Fibroblast of skin of left quadriceps (primary cell): ENCODE measurements at regions not wholly inside any gene's neighbourhood (a gene's known extent, or its start where the extent isn't known, plus 50 kb on each side); places are given as distances from the start of the nearest gene placed in this dataset.
"Not testable (repeated sequence)": the region's sequence is repeated elsewhere in the genome, so short reads cannot be mapped to it uniquely, and the experiment has no call there.

ENCODE experiments used
- DNase-seq, 2 experiments: peaks; one replicate each; pipeline ENCODE4 v3.0.0-alpha.2; 2013; ENCODE audit warnings: low read depth in 2 of 2

- DNase-seq: no peak
Observed at GRCh38 chr18:78868330-78869316, 111.0 kb upstream of the SALL3 start.

- DNase-seq: no peak
Observed at GRCh38 chr18:78871618-78872017, 108.0 kb upstream of the SALL3 start.

- DNase-seq: peak; percentile 53 to 63
Observed at GRCh38 chr18:78873926-78874500, 105.6 kb upstream of the SALL3 start.

- no peak for DNase-seq
Observed at GRCh38 chr18:78875016-78875777, 104.4 kb upstream of the SALL3 start.

- no peak for DNase-seq
Observed at GRCh38 chr18:78875778-78876650, 103.6 kb upstream of the SALL3 start.

- no peak for DNase-seq
Observed at GRCh38 chr18:78876868-78877267, 102.8 kb upstream of the SALL3 start.

- no peak for DNase-seq
Observed at GRCh38 chr18:78878335-78878734, 101.3 kb upstream of the SALL3 start.

- DNase-seq: not testable (repeated sequence)
Observed at GRCh38 chr18:78879072-78879883, 100.3 kb upstream of the SALL3 start.

GRCh38 chr18:78882585-78882984, 97.0 kb upstream of the SALL3 start:
- no peak for DNase-seq

GRCh38 chr18:78883501-78883900, 96.1 kb upstream of the SALL3 start:
- DNase-seq: no peak

- DNase-seq: no peak
Observed at GRCh38 chr18:78884502-78884901, 95.1 kb upstream of the SALL3 start.

GRCh38 chr18:78889250-78889649, 90.4 kb upstream of the SALL3 start:
- no peak for DNase-seq

GRCh38 chr18:78890388-78890787, 89.2 kb upstream of the SALL3 start:
- DNase-seq: no peak

- DNase-seq: no peak
Observed at GRCh38 chr18:78891185-78891762, 88.3 kb upstream of the SALL3 start.

GRCh38 chr18:78892177-78892576, 87.4 kb upstream of the SALL3 start:
- no peak for DNase-seq

- DNase-seq: no peak
Observed at GRCh38 chr18:78892721-78893120, 86.9 kb upstream of the SALL3 start.

GRCh38 chr18:78893281-78894032, 86.2 kb upstream of the SALL3 start:
- no peak for DNase-seq

- DNase-seq: no peak
Observed at GRCh38 chr18:78894033-78894305, 85.6 kb upstream of the SALL3 start.

- no peak for DNase-seq
Observed at GRCh38 chr18:78895207-78896001, 84.2 kb upstream of the SALL3 start.
